HG03280 (cell line): ENCODE measurements at regions not wholly inside any gene's neighbourhood (a gene's known extent, or its start where the extent isn't known, plus 50 kb on each side); places are given as distances from the start of the nearest gene placed in this dataset.

Source experiments
- ATAC-seq: cut with Tn5 transposase; IDR thresholded peaks from one replicate; pipeline ENCODE4 v1.9.1; 2021; ENCODE audit warnings: mild to moderate bottlenecking, moderate library complexity; ENCODE audit not compliant: unreplicated experiment

GRCh38 chr6:159357211-159357915 lies 188.2 kb downstream of the FNDC1 start:
- no peak for ATAC-seq

GRCh38 chr6:159353193-159353592 lies 184.0 kb downstream of the FNDC1 start:
- no peak for ATAC-seq

- ATAC-seq: no peak
Measured at GRCh38 chr6:159351707-159352106, 182.5 kb downstream of the FNDC1 start.

GRCh38 chr6:159349915-159350314 lies 180.7 kb downstream of the FNDC1 start:
- ATAC-seq: no peak

- ATAC-seq: no peak
Measured at GRCh38 chr6:159343709-159344108, 174.5 kb downstream of the FNDC1 start.

- ATAC-seq: no peak
Measured at GRCh38 chr6:159342146-159342545, 172.9 kb downstream of the FNDC1 start.

GRCh38 chr6:159334068-159334467 lies 164.9 kb downstream of the FNDC1 start:
- ATAC-seq: no peak

- no peak for ATAC-seq
Measured at GRCh38 chr6:159331451-159331850, 162.3 kb downstream of the FNDC1 start.

- no peak for ATAC-seq
Measured at GRCh38 chr6:159329081-159329480, 159.9 kb downstream of the FNDC1 start.

- ATAC-seq: no peak
Measured at GRCh38 chr6:159328052-159328451, 158.9 kb downstream of the FNDC1 start.

GRCh38 chr6:159325476-159325875 lies 156.3 kb downstream of the FNDC1 start:
- ATAC-seq: no peak

GRCh38 chr6:159324596-159324995 lies 155.4 kb downstream of the FNDC1 start:
- no peak for ATAC-seq
